K562 (cell line): ENCODE measurements at regions not wholly inside any gene's neighbourhood (a gene's known extent, or its start where the extent isn't known, plus 50 kb on each side); places are given as distances from the start of the nearest gene placed in this dataset.
A peak's percentile ranks its signal among the peaks of the same experiment; 100 is the strongest.

Experiments
- ATAC-seq: fragments of 200-7000 bp; cut with Tn5 transposase; 3 replicates; pipeline ENCODE4 v1.9.1; 2020; ENCODE audit warnings: moderate library complexity
- BruUV-seq: library from RNA; stranded (reverse); fragments of 400-500 nt; replicated peaks from 2 replicates; lab custom pipeline; 2021; lab: Mats Ljungman, UMichigan
- CTCF ChIA-PET: fragments of 300-600 bp; formaldehyde crosslinking; extraction: SDS; loops from one replicate; lab custom pipeline; 2021; ENCODE audit warnings: low intra/inter-chr PET ratio; lab: Yijun Ruan, JAX
- POLR2A ChIA-PET: fragments of 300-600, 350-650 bp; sonication (Branson Sonifier 250); formaldehyde crosslinking; extraction: SDS; loops from one replicate; lab custom pipeline; 2021; ENCODE audit warnings: antibody characterized with exemption, inconsistent platforms; lab: Yijun Ruan, JAX
- DNase-seq, 4 experiments: peaks; one replicate each; pipeline versions ENCODE4 v3.0.0 to v3.0.0-alpha.2; 2011 to 2018; ENCODE audit warnings: low spot score in 3 of 4, mixed read lengths in 3 of 4; ENCODE audit errors: extremely low read depth in 1 of 4
- FAIRE-seq: peaks from 2 replicates; lab custom pipeline; 2011; peaks lifted over from hg19 to GRCh38; lab: Jason Lieb, UNC
- H2AFZ ChIP-seq: 2 replicates; pipeline ENCODE4 v1.6.0; 2011; ENCODE audit warnings: low read depth, low read length, control low read depth, inconsistent platforms
- H3K27ac ChIP-seq: fragments of 200-600 bp; 3 replicates; pipeline ENCODE4 v1.8.0; 2011; ENCODE audit warnings: low read depth, mild to moderate bottlenecking, control low read depth, inconsistent platforms, low read length, moderate library complexity, mixed read lengths; ENCODE audit errors: extremely low read depth
- H3K27me3 ChIP-seq, 2 experiments: fragments of 300-600 bp in 1 of 2; 2 replicates in 1 of 2; 3 replicates in 1 of 2; pipeline versions ENCODE4 v1.6.0 to v1.8.0; 2011; ENCODE audit warnings: inconsistent platforms in 2 of 2, low read length in 2 of 2, mild to moderate bottlenecking in 1 of 2, mixed read lengths in 1 of 2, moderate library complexity in 1 of 2; ENCODE audit not compliant: control insufficient read depth in 2 of 2, insufficient read depth in 2 of 2
- H3K36me3 ChIP-seq: fragments of 300-600 bp; 3 replicates; pipeline ENCODE4 v1.8.0; 2011; ENCODE audit warnings: mild to moderate bottlenecking, low read length, inconsistent platforms; ENCODE audit not compliant: control insufficient read depth, insufficient read depth
- H3K4me1 ChIP-seq, 2 experiments: fragments of 200-600 bp in 1 of 2; replicated peaks in 1 of 2; 2 replicates in 1 of 2; 3 replicates in 1 of 2; pipeline versions ENCODE4 v1.5.1 to v1.8.0; 2011; ENCODE audit warnings: inconsistent platforms in 2 of 2, low read length in 2 of 2, mild to moderate bottlenecking in 1 of 2, mixed read lengths in 1 of 2, moderate library complexity in 1 of 2; ENCODE audit not compliant: control insufficient read depth in 2 of 2, insufficient read depth in 2 of 2
- H3K4me2 ChIP-seq: 2 replicates; pipeline ENCODE4 v1.6.1; 2011; ENCODE audit warnings: low read length, control low read depth, inconsistent platforms, mixed read lengths; ENCODE audit not compliant: insufficient read depth
- H3K4me3 ChIP-seq: fragments of 200-600 bp; sonication (generic), shearing (Covaris generic); 2 replicates; pipeline ENCODE4 v1.5.1; 2016; ENCODE audit warnings: control low read depth, inconsistent platforms
- H3K79me2 ChIP-seq: fragments of 200-600 bp; 3 replicates; pipeline ENCODE4 v1.8.0; 2011; ENCODE audit warnings: low read length, inconsistent platforms; ENCODE audit not compliant: control insufficient read depth, insufficient read depth
- H3K9ac ChIP-seq, 2 experiments: 2 replicates each; pipeline versions ENCODE4 v1.6.0 to v1.6.1; 2011; ENCODE audit warnings: low read depth in 2 of 2, low read length in 2 of 2, control low read depth in 1 of 2, inconsistent platforms in 1 of 2, mild to moderate bottlenecking in 1 of 2, mixed read lengths in 1 of 2; ENCODE audit not compliant: insufficient read depth in 1 of 2
- H3K9me1 ChIP-seq: one replicate; pipeline ENCODE4 v1.6.0; 2011; ENCODE audit warnings: inconsistent platforms, mild to moderate bottlenecking, low read length, moderate library complexity; ENCODE audit not compliant: control insufficient read depth, insufficient read depth
- H3K9me3 ChIP-seq: replicated peaks from 2 replicates; pipeline ENCODE4 v1.5.1; 2011; ENCODE audit warnings: low read depth, low read length, inconsistent platforms; ENCODE audit not compliant: control insufficient read depth, insufficient read depth
- H4K20me1 ChIP-seq: replicated peaks from 2 replicates; pipeline ENCODE4 v1.6.1; 2011; ENCODE audit warnings: low read length, inconsistent platforms, mixed read lengths; ENCODE audit not compliant: control insufficient read depth, insufficient read depth
- ATF1 ChIP-seq, 2 experiments: fragments of 450-650 bp in 1 of 2; IDR thresholded peaks; 2 replicates each; pipeline ENCODE4 v1.6.1; 2016; ENCODE audit warnings: missing compliant biosample characterization in 1 of 2, missing genetic modification characterization in 1 of 2
- CAMTA2 ChIP-seq: fragments of 250-450 bp; sonication (Bioruptor Pico); conservative IDR thresholded peaks from 2 replicates; pipeline ENCODE4 v1.5.1; 2022
- EGR1 ChIP-seq: fragments of 450-650 bp; conservative IDR thresholded peaks from 2 replicates; pipeline ENCODE4 v1.6.1; 2017; ENCODE audit warnings: mild to moderate bottlenecking
- HCFC1 ChIP-seq: IDR thresholded peaks from 2 replicates; pipeline ENCODE4 v1.6.1; 2012; ENCODE audit warnings: low read depth, low read length, improper control_type of control experiment
- HMG20A ChIP-seq: fragments of 450-650 bp; formaldehyde crosslinking; conservative IDR thresholded peaks from 2 replicates; pipeline ENCODE4 v1.4.0; 2020; ENCODE audit warnings: mild to moderate bottlenecking, mixed read lengths
- KDM2B ChIP-seq: fragments of 250-450 bp; sonication (Bioruptor Pico); IDR thresholded peaks from 2 replicates; pipeline ENCODE4 v1.8.0; 2021; ENCODE audit warnings: mild to moderate bottlenecking, moderate library complexity
- MAFK ChIP-seq: IDR thresholded peaks from 2 replicates; pipeline ENCODE4 v1.6.1; 2011; ENCODE audit warnings: low read length, improper control_type of control experiment
- POLR3A ChIP-seq: IDR thresholded peaks from 2 replicates; pipeline ENCODE4 v1.6.1; 2011; ENCODE audit warnings: borderline replicate concordance, mild to moderate bottlenecking, moderate library complexity; ENCODE audit not compliant: insufficient read length, insufficient read depth; ENCODE audit errors: extremely low read depth
- POLR3G ChIP-seq: IDR thresholded peaks from 2 replicates; pipeline ENCODE4 v1.6.1; 2011; ENCODE audit not compliant: insufficient read length, insufficient replicate concordance; ENCODE audit errors: extremely low read depth
- SNIP1 ChIP-seq: fragments of 450-650 bp; IDR thresholded peaks from 2 replicates; pipeline ENCODE4 v1.7.1; 2017; ENCODE audit warnings: low read depth, mild to moderate bottlenecking
- TSC22D4 ChIP-seq: fragments of 450-650 bp; IDR thresholded peaks from 2 replicates; pipeline ENCODE4 v1.6.1; 2016; ENCODE audit warnings: missing genetic modification characterization, missing biosample characterization, control low read depth
- U2AF1 ChIP-seq: fragments of 200-400 bp; formaldehyde crosslinking; optimal IDR thresholded peaks from 2 replicates; pipeline ENCODE3; 2017; ENCODE audit warnings: mild to moderate bottlenecking, low read depth, low read length, moderate library complexity
- ZNF280A ChIP-seq: fragments of 450-650 bp; IDR thresholded peaks from 2 replicates; pipeline ENCODE4 v1.6.1; 2018; ENCODE audit warnings: mild to moderate bottlenecking, low read depth; ENCODE audit not compliant: partially characterized antibody
- WGBS: fragments of 100-300 bp; shearing (Covaris generic); methylation state at CpG from one replicate; pipeline ENCODE4 v1.1.6; 2016; ENCODE audit warnings: low coverage, mixed read lengths; ENCODE audit not compliant: insufficient coverage; ENCODE audit errors: missing lambda C conversion rate; 5-methylcytosine and 5-hydroxymethylcytosine counted together
- in situ Hi-C: fragments of 300-500 bp; cut with MboI; formaldehyde crosslinking; loops from 4 replicates; pipeline ENCODE4 v1.15.0; 2018; ENCODE audit warnings: inconsistent platforms, mixed read lengths
- intact Hi-C: fragments of 100-400 bp; cut with micrococcal nuclease; formaldehyde crosslinking; loops from 2 replicates; pipeline ENCODE4 v1.14.2; 2022

DNA sequence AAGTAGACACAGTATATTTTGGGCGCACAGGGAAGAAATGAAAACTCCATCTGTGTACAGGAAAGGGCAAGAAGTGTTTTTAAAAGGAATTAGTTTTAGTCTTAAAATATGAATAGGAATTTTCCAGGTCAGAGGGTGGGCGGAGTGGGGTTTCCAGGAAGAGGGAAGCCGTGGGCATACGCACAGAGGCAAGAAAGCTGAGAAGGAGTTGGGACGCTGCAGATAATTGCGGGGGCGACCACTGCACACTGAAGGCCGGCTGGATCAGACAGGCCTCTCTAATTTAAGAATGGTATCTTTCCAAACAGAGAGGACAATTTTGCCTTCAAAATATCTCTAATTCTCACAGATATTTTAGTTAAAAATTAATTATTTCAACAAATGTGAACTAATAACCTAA lies 189.1 kb upstream of the INHBA start:
- intact Hi-C loops (no loop called here), in situ Hi-C loops (no loop called here)
- WGBS: 4% methylated on average over 6 of the region's 8 CpGs
- Histone ChIP-seq H3K27ac (no peak overlapping the region), H3K79me2 (no peaks in the 10 kb centered on the region), H3K4me3 (no peak overlapping the region), H3K9me1 (no peaks in the 10 kb centered on the region), H3K4me2 (no peak overlapping the region), H2AFZ (no peak overlapping the region), H3K9ac (no peak overlapping the region), H3K9me3 (no peaks in the 10 kb centered on the region), H3K27me3 (peaks cover 0 to 4% of the 10 kb centered on the region in 2 experiments; a peak in 1 of 5 replicates), H3K36me3 (no peaks in the 10 kb centered on the region), H4K20me1 (no peaks in the 10 kb centered on the region), H3K4me1 (no peaks in the 10 kb centered on the region)
- FAIRE-seq (no peak), ATAC-seq (no peak), DNase-seq (no peak)
- no TSS peak for BruUV-seq
- ChIA-PET POLR2A (no interaction called here), CTCF (no interaction called here)
- 0 out of 2 replicates have a peak, but pooled peaks have one; percentile 44 for TF ChIP-seq EGR1
- TF ChIP-seq MAFK: no peak
- no peak for TF ChIP-seq U2AF1

DNA sequence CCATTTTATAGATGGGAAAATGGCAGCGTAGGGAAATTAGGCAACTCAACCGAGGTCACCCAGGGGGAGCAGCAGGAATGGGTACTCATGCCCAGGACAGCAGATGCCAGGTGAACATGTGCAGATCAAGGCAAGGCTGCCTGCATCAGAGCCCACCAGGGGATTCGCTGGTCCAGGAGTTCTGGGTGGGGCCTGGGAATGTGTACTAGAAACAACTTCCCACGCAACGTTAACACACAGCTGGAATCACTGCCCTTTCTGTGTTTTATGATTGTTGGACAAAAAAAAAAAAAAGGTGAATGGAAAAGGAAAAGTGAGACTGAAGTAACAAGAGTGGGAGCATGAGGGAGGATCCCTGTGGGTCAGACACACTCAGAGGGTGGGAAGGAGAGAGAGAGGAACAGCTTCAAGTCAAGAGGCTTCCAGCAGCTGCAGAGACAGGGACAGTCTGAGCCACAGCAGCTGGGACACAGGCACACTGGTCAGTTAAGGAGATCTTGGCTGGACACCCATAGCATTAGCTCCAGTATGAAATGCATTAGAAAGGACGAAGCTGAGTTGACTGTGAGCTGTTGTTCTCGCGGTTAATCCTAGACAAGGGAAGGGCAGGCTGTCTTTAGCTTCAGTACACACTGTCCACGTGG lies 187.9 kb upstream of the INHBA start:
- intact Hi-C loops (no loop called here), in situ Hi-C loops (no loop called here)
- H4K20me1 ChIP-seq: no peaks in the 10 kb centered on the region; the same call in 1 of the 2 replicates
- H3K79me2 ChIP-seq: no peaks in the 10 kb centered on the region
- ChIA-PET POLR2A (no interaction called here), CTCF (no interaction called here)
- no peaks in the 10 kb centered on the region for H3K36me3 ChIP-seq
- H3K4me3 ChIP-seq: no peak overlapping the region
- no peak overlapping the region for H3K4me2 ChIP-seq
- H2AFZ ChIP-seq: no peak overlapping the region
- DNase-seq (no peak), ATAC-seq (no peak), FAIRE-seq (no peak)
- H3K9ac ChIP-seq: no peak overlapping the region
- no peaks in the 10 kb centered on the region for H3K9me3 ChIP-seq
- no peaks in the 10 kb centered on the region for H3K9me1 ChIP-seq
- H3K4me1 ChIP-seq: no peaks in the 10 kb centered on the region
- H3K27ac ChIP-seq: no peak overlapping the region
- 0% methylated on average over 9 of the region's 9 CpGs for WGBS
- no TSS peak for BruUV-seq
- peaks cover 0 to 4% of the 10 kb centered on the region in 2 experiments; a peak in 1 of 5 replicates for H3K27me3 ChIP-seq
- TF ChIP-seq SNIP1: no peak
- no peak for TF ChIP-seq CAMTA2 (CRISPR knock-in tag)
- no peak for TF ChIP-seq ZNF280A
- no peak for TF ChIP-seq TSC22D4
- no peak for TF ChIP-seq POLR3G
- no peak for TF ChIP-seq HCFC1
- no peak for TF ChIP-seq KDM2B (CRISPR knock-in tag)
- no peak for TF ChIP-seq HMG20A (CRISPR knock-in tag)
- TF ChIP-seq ATF1 (CRISPR knock-in tag; IDR thresholded peaks at IDR 0.05): no peak
- no peak for TF ChIP-seq ATF1 (tag; IDR thresholded peaks at IDR 0.05)
- no peak for TF ChIP-seq POLR3A
